ENCODE measurements at regions not wholly inside any gene's neighbourhood (a gene's known extent, or its start where the extent isn't known, plus 50 kb on each side); places are given as distances from the start of the nearest gene placed in this dataset.
"Not testable (repeated sequence)": the region's sequence is repeated elsewhere in the genome, so short reads cannot be mapped to it uniquely, and the experiment has no call there.

- DNase-seq = no peak
Measured at GRCh38 chr11:134840945-134841344, 428.9 kb upstream of the B3GAT1 start.

DNA sequence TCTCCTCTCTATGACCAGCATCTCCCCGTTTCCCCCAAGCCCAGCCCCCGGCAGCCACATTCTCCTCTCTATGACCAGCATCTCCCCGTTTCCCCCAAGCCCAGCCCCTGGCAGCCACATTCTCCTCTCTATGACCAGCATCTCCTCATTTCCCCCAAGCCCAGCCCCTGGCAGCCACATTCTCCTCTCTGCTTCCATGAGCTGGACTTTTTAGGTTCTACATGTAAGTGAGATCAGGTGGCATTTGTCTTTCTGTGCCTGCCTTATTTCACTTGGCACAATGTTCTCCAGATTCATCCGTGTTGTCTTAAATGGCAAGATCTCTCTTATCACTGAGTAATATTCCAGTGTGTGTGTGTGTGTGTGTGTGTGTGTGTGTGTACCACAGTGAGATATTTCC is 428.1 kb upstream of the B3GAT1 start:
- DNase-seq = not testable (repeated sequence)

GRCh38 chr11:134838708-134839107 is 426.7 kb upstream of the B3GAT1 start:
- no peak for DNase-seq

GRCh38 chr11:134837887-134838232 is 425.8 kb upstream of the B3GAT1 start:
- DNase-seq = no peak

- no peak for DNase-seq
Measured at GRCh38 chr11:134837166-134837886, 425.3 kb upstream of the B3GAT1 start.

- DNase-seq = no peak
Measured at GRCh38 chr11:134836561-134836960, 424.5 kb upstream of the B3GAT1 start.

DNA sequence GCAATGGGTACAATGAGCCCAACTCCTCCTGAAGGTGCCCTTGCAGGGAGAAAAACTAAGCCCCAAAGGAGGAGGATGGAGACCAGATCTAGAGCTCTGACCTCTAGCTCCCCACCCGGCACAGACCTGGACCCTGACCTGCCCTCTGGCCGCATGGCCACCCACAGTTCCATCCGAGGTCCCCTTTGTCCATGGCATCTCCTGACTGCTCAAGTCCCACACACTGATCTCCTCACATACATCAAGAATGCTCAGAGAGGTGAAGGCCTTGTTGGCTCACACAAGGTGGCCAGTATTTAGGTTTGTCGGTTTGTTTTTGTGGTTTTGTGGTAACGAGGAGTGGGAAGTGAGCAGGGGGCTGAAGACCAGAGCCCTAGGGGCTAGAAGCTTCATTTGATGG is 423.5 kb upstream of the B3GAT1 start:
- no peak for DNase-seq

DNA sequence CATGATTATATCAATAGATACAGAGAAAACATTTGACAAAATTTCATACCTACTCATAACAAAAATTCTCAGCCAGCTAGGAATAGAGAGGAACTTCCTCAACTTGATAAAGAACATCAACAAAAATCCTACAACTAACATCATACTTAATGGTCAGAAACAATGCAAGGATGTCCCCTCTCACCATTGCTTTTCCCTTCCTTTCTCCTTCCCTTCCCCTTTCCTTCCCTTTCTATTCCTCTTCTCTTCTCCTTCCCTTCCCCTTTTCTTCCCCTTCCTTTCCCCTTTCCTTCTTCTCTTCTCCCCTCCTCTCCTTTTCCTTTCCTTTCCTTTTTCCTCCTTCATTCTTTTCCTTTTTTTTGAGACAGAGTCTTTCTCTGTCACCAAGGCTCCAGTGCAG is 418.3 kb upstream of the B3GAT1 start:
- no peak for DNase-seq

- no peak for DNase-seq
Measured at GRCh38 chr11:134823970-134824369, 411.9 kb upstream of the B3GAT1 start.

DNA sequence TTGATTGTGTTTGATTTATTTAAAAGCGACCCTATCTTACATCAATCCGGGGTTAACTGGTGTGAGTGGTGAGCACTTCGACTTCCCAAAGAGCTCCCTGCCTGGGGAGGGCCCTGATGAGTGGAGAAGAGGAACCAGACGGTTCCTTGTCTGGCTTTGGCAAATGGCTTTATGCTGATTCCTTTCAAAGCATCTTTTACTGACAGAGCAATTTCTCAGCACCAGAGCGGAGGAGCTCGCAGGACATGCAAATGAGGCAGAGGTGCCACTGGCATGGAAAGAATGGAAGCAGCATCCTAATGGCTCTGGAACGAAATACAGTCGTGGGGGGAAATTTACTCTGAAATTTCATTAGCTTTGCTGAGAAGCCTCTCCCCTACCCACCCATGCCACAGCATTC is 410.9 kb upstream of the B3GAT1 start:
- DNase-seq = no peak

DNA sequence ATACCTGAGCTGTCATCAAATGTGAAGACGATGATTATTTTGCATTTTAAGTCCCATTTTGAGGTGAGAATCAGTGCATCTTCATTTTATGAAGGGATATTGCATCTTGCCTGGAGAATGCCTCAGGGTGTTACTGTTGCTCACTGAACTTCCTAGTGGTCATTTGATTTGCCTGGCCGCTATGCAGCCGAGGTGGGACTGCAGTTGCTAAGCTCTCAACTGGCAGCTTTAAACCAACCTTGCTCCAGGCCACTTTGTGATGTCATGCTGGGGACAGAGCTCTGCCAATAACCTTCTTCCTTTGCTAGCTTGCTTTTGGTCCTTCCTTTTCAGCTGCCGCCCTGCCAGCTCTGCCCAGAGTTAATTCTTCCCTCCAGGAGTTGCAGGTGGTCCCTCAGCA is 409.4 kb upstream of the B3GAT1 start:
- no peak for DNase-seq

DNA sequence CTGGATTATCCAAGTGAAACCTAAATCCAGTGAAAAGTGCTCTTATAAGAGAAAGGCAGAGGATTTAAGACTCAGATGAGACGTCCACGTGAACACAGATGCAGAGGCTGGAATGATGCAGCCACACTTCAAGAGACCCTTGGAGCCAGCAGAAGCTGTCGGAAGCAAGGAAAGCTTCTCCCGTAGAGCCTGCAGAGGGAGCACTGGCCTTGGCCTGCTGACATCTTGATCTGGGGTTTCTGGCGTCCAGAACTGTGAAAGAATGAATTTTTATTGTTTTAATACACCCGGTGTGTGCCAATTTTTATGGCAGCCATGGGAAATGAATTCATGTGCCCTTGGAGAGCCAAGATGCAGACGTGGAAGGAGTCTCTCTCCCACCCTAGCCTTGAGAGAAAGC is 407.0 kb upstream of the B3GAT1 start:
- no peak for DNase-seq

- DNase-seq = no peak
Measured at GRCh38 chr11:134818516-134818915, 406.5 kb upstream of the B3GAT1 start.

DNA sequence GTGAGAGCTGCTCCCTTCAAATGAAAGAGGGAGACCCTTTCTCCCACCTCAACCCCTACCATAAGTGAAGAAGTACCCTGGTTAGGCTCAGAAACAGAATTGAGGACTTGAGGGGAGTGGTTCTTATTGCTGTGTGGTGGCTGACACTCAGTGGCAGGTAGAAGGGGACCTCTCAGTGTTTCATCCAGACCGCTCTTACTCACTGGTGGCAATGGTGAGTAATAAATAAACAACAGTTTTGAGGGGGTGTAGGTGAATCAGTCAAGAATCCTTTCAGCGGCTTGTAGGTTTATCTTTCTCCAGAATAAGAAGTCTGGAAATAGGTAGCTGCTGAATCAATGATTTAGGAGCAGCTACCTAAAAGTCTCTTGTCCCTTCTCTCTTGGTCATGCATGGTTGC is 403.4 kb upstream of the B3GAT1 start:
- no peak for DNase-seq

DNA sequence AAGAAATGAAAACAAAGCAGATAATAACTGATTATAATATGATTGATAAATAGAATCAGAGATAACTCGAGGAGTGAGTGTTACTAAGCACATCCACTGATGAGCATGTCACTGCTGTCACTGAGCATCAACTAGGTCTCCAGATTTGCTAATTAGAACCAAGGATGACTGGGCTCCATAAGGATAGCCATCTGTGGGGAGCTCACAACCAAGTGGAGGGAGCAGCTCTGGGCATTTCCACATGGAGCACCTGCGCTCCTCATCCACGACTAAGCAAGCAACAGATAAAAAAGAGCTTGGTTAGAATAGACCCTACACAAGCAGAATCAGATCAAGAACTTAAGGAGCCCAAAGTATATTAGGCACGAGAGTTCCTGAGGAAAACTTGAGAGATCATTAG is 396.0 kb upstream of the B3GAT1 start:
- DNase-seq = no peak

DNA sequence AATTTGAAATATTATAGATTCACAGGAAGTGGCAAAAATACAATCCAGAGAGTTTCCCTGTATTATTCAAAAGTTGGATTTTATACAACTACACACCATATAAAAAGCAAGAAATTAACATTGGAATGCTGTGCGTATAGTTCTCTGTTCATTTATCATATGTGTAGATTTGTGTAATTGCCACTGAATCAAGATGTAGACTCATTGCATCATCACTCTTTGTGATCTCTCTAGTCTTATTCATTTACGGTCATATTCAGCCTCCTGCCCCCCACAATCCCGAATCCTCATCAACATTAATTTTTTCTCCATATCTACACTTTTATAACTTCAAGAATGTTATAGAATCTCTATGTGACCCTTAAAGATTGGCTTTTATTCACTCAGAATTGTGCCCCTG is 390.6 kb upstream of the B3GAT1 start:
- DNase-seq = no peak

- DNase-seq = no peak
Measured at GRCh38 chr11:134802116-134802515, 390.1 kb upstream of the B3GAT1 start.

DNA sequence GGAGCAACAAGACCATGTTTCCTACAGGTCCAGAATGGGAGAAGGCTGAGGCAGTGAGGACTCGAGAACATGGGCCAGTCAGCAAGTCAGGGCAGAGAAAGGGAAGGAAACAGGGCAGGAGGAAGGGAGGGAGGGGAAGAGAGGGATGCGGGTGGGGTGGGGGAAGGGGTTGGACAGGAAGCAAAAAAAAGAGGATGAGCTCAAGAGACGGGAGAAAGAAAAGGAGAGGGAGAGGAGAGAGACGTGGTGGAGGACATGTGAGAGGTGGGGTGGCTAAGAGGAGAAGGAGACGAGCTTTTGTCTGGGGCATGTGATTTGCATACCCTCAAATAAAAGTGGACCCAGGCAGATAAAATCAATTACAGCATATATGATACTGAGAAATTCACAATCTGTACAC is 389.5 kb upstream of the B3GAT1 start:
- no peak for DNase-seq

DNA sequence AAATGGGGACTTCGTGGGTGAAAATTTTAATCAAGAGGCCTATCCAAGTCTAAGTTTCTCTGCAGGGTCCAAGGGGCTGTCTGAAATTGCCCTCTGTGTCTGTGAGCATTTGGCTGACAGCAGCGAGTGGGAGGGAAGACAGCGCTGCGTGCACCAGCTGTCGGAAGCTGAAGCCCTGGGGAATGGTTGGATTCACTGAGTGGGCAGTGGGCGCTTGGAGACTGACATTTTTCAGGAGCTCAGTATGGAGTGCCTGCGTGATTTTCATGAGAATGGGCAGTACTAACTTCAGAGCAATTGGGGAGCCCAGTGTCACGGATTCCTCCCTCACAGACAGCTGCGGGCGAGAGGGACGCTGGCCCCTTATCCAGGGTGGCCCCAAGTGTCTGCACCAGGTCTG is 388.8 kb upstream of the B3GAT1 start:
- DNase-seq = no peak

- no peak for DNase-seq
Measured at GRCh38 chr11:134800130-134800529, 388.1 kb upstream of the B3GAT1 start.

- DNase-seq = no peak
Measured at GRCh38 chr11:134799386-134799785, 387.3 kb upstream of the B3GAT1 start.

DNA sequence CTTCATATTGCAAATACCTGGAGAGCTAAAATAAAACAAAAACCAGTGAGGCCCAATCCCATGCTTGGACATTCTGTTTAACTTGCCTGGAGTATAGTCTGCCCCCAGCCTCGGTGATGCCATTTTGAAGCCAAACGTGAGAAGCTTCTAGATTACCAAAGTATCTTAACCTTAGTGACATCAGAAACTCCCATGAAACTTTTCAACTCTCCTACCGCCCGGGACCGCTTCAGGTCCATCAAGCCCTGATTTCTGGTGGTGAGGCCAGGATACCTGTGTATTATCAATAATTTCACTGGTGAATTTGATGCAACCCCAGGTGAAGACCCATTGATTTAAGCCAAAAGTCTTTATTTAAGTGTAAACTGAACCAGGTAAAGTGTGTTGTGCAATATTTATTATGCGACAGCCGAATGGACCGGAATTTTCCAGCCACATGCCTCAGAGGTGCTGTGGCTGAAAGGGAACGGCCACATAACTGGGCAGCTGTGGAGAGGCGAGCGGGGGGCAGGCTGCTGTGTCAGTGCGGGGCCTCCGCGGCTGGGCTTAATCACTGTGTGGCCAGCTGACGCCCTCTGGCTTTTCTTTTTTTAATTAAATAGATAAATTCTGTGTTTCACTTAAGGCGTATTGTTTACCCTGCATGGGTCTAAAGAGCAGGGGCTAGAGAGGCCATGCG is 385.5 kb upstream of the B3GAT1 start:
- DNase-seq = no peak

- DNase-seq = no peak
Measured at GRCh38 chr11:134795017-134795416, 383.0 kb upstream of the B3GAT1 start.

GRCh38 chr11:134794192-134794591 is 382.1 kb upstream of the B3GAT1 start:
- DNase-seq = no peak

- no peak for DNase-seq
Measured at GRCh38 chr11:134792677-134793076, 380.6 kb upstream of the B3GAT1 start.

Measured in OCI-M1 (cell line).